HG02870 (cell line): ENCODE measurements at regions not wholly inside any gene's neighbourhood (a gene's known extent, or its start where the extent isn't known, plus 50 kb on each side); places are given as distances from the start of the nearest gene placed in this dataset.
A peak's percentile ranks its signal among the peaks of the same experiment; 100 is the strongest.
"Not testable (repeated sequence)": the region's sequence is repeated elsewhere in the genome, so short reads cannot be mapped to it uniquely, and the experiment has no call there.

Experiments used
- ATAC-seq: cut with Tn5 transposase; IDR thresholded peaks from one replicate; pipeline ENCODE4 v1.9.1; 2021; ENCODE audit warnings: mild to moderate bottlenecking, moderate library complexity; ENCODE audit not compliant: unreplicated experiment

- ATAC-seq: no peak
Measured at GRCh38 chr3:187795207-187795960, 50.1 kb upstream of the BCL6 start.

GRCh38 chr3:187798126-187798525 is 52.9 kb upstream of the BCL6 start:
- ATAC-seq: no peak

DNA sequence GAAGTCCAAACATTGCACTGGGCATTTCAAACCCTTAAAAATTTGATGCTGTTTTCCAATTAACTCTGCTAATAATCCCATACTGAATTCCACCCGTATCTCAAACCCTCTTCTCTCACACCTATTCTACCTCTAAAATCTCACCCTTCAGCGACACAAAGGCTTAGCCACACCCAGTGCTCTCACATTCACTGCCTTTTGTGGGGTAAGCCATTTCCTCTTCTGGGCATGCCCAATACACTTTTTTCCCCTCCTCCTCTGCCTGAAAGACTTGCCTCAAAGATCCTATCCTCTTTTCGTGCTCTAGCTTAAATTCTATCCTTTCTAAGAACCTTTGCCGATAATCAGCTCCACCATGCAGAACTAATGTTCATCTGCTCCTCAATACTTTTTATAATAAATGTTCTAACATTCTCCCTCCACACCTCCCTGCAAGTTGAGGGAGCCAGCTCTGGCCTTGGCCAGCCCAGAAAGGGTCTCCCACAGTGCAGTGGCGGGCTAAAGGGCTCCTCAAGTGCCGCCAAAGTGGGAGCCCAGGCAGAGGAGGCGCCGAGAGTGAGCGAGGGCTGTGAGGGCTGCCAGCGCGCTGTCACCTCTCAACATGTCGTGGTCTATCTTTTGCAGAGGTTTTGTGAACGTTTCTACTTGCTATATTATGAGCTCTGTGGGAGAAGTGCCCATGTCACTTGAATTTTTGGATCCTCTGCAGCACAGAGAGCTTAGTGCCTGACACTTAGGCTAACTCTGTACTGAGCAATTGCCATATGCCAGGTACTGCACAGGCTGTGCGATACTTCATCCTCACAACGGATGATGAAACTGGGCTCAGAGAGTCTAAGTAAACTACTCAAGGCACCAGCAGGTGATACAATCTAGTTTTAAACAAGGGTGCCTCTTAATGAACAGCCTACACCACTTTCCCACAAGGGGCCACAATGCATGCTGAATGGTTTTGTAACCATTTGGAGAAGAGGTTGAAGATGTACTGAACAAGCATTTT is 53.6 kb upstream of the BCL6 start:
- ATAC-seq: no peak

- ATAC-seq: no peak
Measured at GRCh38 chr3:187799942-187800641, 54.8 kb upstream of the BCL6 start.

DNA sequence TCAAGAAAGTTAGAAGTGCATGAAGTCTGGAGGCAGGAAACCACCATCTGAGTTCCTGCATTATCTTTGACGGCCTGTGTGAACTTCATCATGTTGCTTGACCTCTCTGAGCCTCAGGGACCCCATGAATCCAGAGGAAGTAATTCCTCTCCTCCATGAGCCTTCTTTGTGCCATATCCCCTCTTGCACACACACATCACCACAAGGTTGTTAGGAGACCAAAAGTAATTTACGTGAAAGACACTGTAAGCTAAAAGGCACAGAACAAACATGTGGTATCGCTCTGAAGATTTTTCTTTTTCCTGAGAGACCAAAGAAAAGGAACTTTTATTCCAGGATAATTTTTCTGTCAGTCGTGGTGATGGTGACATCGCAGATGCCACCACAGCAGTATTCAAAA is 55.9 kb upstream of the BCL6 start:
- no peak for ATAC-seq

- no peak for ATAC-seq
Measured at GRCh38 chr3:187802203-187802927, 57.1 kb upstream of the BCL6 start.

GRCh38 chr3:187802928-187803259 is 57.6 kb upstream of the BCL6 start:
- peak; percentile 94 for ATAC-seq

DNA sequence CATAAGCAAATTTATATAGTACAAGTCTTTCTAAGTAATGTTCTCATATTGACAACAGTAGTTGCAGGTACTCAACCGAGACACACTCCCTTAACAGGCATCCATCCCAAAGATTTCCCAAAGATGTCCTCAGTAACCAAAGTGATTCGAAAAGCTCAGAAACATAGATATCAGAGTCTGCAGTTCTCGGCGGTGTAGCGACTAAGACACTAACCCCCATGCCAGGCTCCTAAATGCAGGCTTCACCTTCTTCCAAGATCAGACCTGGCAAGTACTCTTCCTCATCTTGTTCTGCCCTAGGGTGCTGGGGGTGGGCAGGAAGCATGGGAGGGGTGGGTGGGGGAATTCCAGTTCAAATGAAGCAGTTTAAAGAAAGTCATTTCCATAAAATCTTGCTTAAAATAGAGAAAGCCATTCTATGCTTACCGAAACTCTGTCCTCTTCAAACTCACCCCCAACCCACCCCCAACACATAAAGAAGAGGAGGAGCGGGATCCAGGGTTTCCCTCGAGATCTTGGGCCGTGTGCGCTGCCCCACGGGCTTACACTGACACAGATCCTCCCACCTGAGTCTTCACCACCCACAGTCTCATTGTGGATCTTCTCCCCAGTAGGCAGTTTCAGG is 59.0 kb upstream of the BCL6 start:
- ATAC-seq: no peak

- ATAC-seq: no peak
Measured at GRCh38 chr3:187804745-187805121, 59.5 kb upstream of the BCL6 start.

- no peak for ATAC-seq
Measured at GRCh38 chr3:187805774-187806173, 60.5 kb upstream of the BCL6 start.

DNA sequence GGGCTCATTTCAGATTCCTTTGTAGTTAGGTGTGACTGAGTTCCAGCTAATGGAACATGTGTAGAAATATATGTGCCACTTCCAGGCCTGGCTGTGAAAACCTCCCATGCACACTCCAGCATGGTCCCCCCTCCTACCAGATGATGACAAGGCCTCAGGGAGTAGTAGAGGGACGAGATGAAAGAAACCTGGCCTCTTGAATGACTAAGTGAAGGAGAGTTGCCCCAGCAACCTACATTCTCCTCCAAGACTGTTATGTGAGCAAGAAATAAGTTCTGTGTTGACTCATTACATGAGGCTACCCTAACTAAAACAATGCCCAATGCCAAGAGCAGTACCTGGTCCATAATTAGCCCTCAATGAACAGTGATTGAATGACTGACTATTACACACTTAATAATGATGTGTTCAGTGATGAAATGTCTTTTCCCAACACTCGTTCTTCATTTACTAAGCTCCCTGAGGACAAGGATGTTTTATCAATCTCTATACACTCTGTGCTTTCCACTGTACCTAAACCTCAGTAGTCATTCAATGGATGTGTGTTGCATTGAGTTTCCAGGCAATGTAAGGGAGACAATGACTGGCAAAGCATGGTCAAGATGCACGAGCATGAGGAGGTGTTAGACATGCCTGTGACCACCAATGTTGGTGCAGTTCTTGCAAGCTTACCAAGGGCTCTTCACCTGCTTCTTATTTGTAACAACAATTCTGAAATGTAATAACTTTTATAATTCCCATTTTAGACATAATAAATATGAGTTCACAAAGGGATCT is 62.0 kb upstream of the BCL6 start:
- no peak for ATAC-seq

GRCh38 chr3:187808527-187808895 is 63.2 kb upstream of the BCL6 start:
- no peak for ATAC-seq

- no peak for ATAC-seq
Measured at GRCh38 chr3:187809612-187809991, 64.3 kb upstream of the BCL6 start.

DNA sequence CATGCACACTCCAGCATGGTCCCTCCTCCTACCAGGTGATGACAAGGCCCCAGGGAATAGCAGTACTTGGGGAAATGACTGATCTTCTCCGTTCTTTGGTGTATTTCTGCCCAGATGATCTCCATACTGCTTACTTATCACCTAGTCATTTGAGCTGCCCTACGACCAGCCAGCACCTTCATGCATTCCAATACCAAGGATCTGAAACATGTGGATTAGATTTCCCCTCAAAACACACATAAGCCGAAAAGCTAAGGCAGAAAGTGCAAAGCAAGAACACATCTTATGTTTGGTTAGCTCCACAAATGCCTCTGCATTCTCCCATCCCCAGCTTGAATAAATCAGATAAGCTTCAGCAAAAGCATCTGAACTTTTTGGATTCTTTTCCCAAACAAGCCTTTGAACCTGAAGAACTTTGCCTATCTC is 64.8 kb upstream of the BCL6 start:
- no peak for ATAC-seq

GRCh38 chr3:187811585-187812250 is 66.5 kb upstream of the BCL6 start:
- ATAC-seq: no peak

DNA sequence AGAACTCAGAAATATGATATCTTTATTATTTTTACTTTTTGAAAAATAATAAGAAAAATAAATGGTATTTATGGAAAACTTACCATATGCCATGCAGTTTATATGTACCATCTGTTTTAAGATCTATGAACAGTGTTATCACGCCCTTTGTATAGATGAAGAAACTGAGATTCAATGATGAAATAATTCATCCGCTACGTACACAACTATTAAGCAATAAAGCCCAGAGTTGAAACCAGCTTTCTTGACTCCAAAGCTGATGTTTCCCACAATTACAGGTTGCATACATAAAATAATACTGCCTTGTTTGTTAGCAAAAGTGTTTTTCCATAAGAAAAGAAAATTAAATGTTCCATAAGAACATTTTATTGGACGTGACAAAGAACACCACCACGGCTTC is 67.2 kb upstream of the BCL6 start:
- no peak for ATAC-seq

- no peak for ATAC-seq
Measured at GRCh38 chr3:187813198-187813597, 67.9 kb upstream of the BCL6 start.

DNA sequence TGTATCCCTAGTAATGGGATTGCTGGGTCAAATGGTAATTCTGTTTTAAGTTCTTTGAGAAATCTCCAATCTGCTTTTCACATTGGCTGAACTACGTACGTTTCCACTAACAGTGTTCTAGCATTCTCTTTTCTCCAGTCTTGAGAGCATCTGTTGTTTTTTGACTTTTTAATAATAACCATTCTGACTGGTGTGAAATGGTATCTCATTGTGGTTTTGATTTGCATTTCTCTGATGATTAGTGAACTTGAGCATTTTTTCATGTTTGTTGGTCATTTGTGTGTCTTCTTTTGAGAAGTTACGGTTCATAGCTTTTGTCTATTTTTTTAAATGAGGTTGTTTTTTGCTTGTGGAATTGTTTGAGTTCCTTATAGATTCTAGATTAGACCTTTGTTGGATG is 72.5 kb upstream of the BCL6 start:
- ATAC-seq: not testable (repeated sequence)

DNA sequence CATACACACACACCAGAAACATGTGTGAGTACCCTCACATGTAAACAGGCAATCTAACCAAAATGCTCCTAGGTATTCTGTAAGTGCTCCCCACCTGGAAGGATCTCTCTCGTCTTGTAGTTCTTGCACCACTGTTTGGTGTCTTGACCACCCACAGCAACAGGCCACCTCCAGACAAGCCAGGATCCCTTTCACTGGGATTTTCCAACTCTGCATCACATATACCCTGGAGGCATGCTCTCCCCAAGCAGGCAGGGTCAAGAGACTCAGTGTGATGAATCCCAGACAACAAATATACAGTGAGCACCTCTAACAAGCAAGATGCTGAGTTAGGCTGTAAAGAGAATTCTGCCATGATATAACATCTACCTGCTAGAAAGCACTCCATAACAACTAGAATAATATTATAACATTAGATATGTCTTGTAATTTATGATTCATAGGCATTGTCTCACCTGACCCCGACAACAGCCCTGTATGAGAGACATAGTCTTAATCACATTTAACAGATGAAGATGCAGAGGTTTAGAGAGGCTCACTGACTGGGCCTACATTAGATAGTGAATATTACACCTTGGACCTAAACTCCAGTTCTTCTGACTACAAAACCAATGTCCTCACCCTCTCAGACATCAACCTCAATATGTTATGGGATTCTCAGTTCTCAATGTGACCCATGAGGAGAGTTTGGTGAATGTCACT is 76.5 kb upstream of the BCL6 start:
- no peak for ATAC-seq
